HG03064 (cell line): ENCODE measurements at regions not wholly inside any gene's neighbourhood (a gene's known extent, or its start where the extent isn't known, plus 50 kb on each side); places are given as distances from the start of the nearest gene placed in this dataset.

ENCODE experiments used
- ATAC-seq: cut with Tn5 transposase; IDR thresholded peaks from one replicate; pipeline ENCODE4 v1.9.1; 2021; ENCODE audit warnings: low read depth; ENCODE audit not compliant: unreplicated experiment

- ATAC-seq = no peak
Observed at GRCh38 chr21:24840287-24840686, 767.0 kb downstream of the MRPL39 start.

GRCh38 chr21:24832961-24833360 is 774.3 kb downstream of the MRPL39 start:
- ATAC-seq = no peak

GRCh38 chr21:24829397-24829796 is 777.9 kb downstream of the MRPL39 start:
- ATAC-seq = no peak

GRCh38 chr21:24826822-24827221 is 780.5 kb downstream of the MRPL39 start:
- no peak for ATAC-seq

GRCh38 chr21:24825348-24825747 is 781.9 kb downstream of the MRPL39 start:
- no peak for ATAC-seq

GRCh38 chr21:24824209-24824608 is 783.1 kb downstream of the MRPL39 start:
- ATAC-seq = no peak

- no peak for ATAC-seq
Observed at GRCh38 chr21:24823247-24823646, 784.0 kb downstream of the MRPL39 start.

GRCh38 chr21:24785033-24785432 is 822.2 kb downstream of the MRPL39 start:
- no peak for ATAC-seq

- ATAC-seq = no peak
Observed at GRCh38 chr21:24781146-24781545, 826.1 kb downstream of the MRPL39 start.

GRCh38 chr21:24759348-24760075 is 847.8 kb downstream of the MRPL39 start:
- ATAC-seq = no peak

GRCh38 chr21:24738063-24738462 is 869.2 kb downstream of the MRPL39 start:
- no peak for ATAC-seq

- ATAC-seq = no peak
Observed at GRCh38 chr21:24737296-24737850, 869.9 kb downstream of the MRPL39 start.

- ATAC-seq = no peak
Observed at GRCh38 chr21:24730661-24731060, 876.6 kb downstream of the MRPL39 start.

GRCh38 chr21:24729568-24729967 is 877.7 kb downstream of the MRPL39 start:
- no peak for ATAC-seq

GRCh38 chr21:24727803-24728440 is 879.4 kb downstream of the MRPL39 start:
- ATAC-seq = no peak

- no peak for ATAC-seq
Observed at GRCh38 chr21:24716281-24716918, 890.9 kb downstream of the MRPL39 start.

GRCh38 chr21:24714646-24715200 is 892.6 kb downstream of the MRPL39 start:
- ATAC-seq = no peak

GRCh38 chr21:24705201-24705600 is 902.1 kb downstream of the MRPL39 start:
- ATAC-seq = no peak

GRCh38 chr21:24693779-24694178 is 913.5 kb downstream of the MRPL39 start:
- no peak for ATAC-seq

GRCh38 chr21:24681456-24681855 is 925.8 kb downstream of the MRPL39 start:
- no peak for ATAC-seq

GRCh38 chr21:24671901-24672300 is 935.4 kb downstream of the MRPL39 start:
- ATAC-seq = no peak
